HCEC 1CT (cell line): ENCODE measurements at regions not wholly inside any gene's neighbourhood (a gene's known extent, or its start where the extent isn't known, plus 50 kb on each side); places are given as distances from the start of the nearest gene placed in this dataset.
"Not testable (repeated sequence)": the region's sequence is repeated elsewhere in the genome, so short reads cannot be mapped to it uniquely, and the experiment has no call there.

Experiments used
- DNase-seq: peaks from one replicate; pipeline ENCODE4 v3.0.0-alpha.2; 2017

DNA sequence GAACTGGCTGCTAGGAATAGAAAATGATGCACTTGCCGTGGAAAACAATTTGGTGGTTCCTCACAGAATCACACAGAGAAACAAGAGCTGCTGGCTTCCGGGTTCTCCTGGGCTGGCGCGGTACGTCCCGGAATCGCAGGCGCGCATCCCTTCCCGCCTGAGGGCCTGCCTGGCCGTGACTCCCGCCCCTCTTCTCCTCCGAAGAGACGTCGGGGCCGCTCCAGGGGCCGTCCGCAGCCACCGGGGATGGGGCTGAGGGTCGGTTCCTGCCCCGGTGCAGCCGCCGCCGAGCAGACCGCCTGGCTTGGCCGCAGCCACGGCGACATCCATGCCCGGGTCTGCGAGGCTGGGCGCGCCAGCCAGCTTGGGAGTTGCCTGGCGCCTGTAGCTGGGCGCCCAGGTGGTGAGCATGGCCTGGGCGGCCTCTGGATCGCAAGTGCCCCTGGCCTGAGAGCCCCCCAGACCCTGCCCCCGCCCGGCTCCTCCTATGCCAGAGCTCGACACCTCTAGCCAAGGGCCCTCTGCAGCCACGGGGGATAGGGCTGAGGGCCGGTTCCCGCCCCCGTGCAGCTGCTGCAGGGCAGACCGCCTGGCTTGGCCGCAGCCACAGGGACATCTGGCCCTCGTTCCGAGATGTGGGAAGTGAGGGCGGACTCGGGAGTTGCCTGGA lies 83.9 kb upstream of the ZNG1F start:
- not testable (repeated sequence) for DNase-seq

DNA sequence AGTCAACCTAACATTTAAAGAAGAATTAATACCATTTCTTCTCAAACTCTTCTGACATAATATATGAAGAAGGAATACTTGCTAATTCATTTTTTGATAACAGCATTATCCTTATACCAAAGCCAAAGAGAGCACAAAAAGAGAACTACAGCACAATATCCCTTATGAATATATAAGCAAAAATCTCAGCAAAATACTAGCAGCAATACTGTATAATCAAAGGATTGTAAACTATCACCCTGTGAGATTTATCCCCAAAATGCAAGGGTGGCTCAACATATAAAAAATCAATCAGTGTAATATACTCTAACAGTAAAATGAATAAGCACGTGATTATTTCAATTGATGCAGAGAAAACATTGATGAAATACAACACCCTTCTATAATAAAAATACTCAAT lies 81.9 kb upstream of the ZNG1F start:
- not testable (repeated sequence) for DNase-seq

DNA sequence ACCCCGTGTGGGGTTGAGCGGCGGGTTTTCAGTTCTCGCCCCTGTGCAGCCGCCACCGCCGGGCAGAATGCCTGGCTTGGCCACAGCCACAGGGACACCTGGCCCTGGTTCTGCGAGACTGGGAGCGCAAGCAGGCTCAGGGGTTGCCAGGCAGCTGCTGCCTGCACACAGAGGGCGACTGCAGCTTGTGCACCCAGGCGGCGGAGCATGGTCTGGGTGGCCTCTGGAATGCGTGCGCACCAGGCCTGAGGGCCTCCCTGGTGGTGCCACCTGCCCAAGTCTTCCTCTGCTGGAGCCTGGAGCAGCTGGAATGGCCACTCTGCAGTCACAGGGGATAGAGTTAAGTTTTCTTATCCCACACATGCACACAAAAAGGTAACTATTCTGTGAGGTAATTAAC lies 80.4 kb upstream of the ZNG1F start:
- not testable (repeated sequence) for DNase-seq

GRCh38 chr9:41269054-41269453 lies 79.9 kb upstream of the ZNG1F start:
- DNase-seq = not testable (repeated sequence)

DNA sequence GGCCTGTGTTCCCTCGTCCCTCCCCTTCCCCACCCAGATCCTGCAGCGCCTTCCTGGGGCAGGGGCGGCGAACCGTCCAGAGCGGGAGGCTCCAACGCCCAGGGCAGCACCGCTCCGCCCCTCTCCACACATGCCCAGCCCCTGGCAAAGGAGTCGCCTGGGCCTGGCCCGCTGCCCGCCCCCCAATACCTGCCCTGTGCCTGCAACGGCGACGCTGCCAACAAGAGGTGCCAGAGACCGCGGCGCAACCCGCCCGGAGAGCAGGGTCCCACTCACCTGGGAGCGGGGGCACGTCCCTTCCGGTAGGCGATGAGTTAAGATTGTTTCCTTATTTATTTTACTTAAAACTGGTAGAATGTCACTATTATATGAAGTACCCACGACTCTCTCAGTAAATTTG lies 77.5 kb upstream of the ZNG1F start:
- not testable (repeated sequence) for DNase-seq

GRCh38 chr9:41266000-41266399 lies 76.9 kb upstream of the ZNG1F start:
- not testable (repeated sequence) for DNase-seq

DNA sequence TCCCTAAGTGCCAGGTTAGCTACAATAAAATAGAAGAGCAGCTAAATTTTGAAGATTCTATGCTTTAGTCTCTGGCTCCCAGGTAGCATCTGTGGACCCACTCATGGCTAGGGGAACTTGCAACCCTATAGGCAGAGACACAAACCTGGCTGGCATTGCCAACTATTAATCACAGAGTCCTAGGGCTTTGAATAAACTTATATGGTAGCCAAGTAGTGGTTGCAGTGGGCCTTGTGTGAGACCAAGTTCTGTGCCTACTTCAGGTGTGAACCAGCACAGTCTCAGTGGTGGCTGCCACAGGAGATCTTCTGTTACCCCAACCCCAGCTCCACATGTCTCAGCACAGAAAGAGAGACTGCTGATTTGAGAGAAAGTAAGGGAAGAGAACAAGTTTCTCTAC lies 62.9 kb upstream of the ZNG1F start:
- not testable (repeated sequence) for DNase-seq

DNA sequence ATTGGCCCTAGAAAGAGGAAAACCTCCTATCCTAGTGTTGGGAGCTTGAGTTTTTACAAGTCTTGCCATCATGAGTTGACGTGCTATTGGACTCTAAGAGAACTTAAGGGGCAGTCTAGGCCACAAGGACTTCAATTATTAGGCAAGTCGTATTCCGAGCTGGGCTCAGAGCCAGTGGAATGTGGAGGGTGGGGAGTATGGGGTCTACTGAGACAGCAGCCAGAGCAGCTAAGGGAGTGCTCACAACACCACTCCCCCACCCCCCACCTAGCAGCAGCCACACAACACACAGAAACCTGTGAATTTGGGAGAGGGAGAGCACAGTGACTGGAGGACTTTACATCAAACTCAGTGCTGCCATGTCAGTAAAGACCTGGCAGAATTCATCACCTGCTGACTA lies 62.0 kb upstream of the ZNG1F start:
- DNase-seq = not testable (repeated sequence)

DNA sequence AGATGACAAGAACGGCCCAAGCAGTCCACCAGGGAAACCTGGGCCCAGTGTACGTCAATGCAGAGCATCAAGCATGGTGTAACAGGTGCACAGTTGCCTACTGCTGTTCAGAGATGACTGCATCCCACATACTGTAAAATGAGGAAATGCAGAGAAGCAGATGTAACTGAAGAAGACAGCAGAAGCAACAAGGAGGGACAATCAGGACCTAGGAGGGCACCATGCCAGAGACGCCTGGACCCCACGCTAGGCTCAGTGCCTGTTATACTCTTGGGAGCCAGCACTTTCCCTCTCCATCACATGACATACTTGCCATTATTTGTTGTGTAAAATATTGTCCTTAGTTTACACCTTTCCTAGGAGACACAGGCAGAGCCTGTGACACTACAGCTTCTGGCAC lies 57.6 kb upstream of the ZNG1F start:
- not testable (repeated sequence) for DNase-seq
